HFFc6 (cell line): ENCODE measurements at regions not wholly inside any gene's neighbourhood (a gene's known extent, or its start where the extent isn't known, plus 50 kb on each side); places are given as distances from the start of the nearest gene placed in this dataset.

Experiments used
- DNase-seq: peaks from one replicate; pipeline ENCODE4 v3.0.0-alpha.2; 2018
- H3K27ac Mint-ChIP-seq: 2 replicates; pipeline ENCODE4 v1.8.0; 2020; ENCODE audit warnings: mild to moderate bottlenecking, mixed read lengths
- H3K27me3 Mint-ChIP-seq: 2 replicates; pipeline ENCODE4 v1.8.0; 2021; ENCODE audit warnings: mild to moderate bottlenecking, moderate library complexity, mixed read lengths; ENCODE audit not compliant: insufficient read depth
- H3K36me3 Mint-ChIP-seq: 2 replicates; pipeline ENCODE4 v1.8.0; 2021; ENCODE audit warnings: low read depth, mixed read lengths
- H3K4me1 Mint-ChIP-seq: 2 replicates; pipeline ENCODE4 v1.8.0; 2020; ENCODE audit warnings: low read depth, mixed read lengths
- H3K4me3 Mint-ChIP-seq: 2 replicates; pipeline ENCODE4 v1.8.0; 2020; ENCODE audit warnings: mild to moderate bottlenecking, moderate library complexity, mixed read lengths
- H3K9me3 Mint-ChIP-seq: 2 replicates; pipeline ENCODE4 v1.8.0; 2020; ENCODE audit warnings: mild to moderate bottlenecking, mixed read lengths
- TF ChIP-seq, protein P1 (sequence below): fragments of 200-600 bp; sonication (generic); IDR thresholded peaks from 2 replicates; pipeline ENCODE4 v1.5.0; 2021; ENCODE audit warnings: antibody characterized with exemption, mild to moderate bottlenecking

GRCh38 chr12:61502179-61502578 lies 758.0 kb upstream of the USP15 start:
- no peaks in the 10 kb centered on the region for H3K4me1 Mint-ChIP-seq
- TF ChIP-seq, protein P1, sequence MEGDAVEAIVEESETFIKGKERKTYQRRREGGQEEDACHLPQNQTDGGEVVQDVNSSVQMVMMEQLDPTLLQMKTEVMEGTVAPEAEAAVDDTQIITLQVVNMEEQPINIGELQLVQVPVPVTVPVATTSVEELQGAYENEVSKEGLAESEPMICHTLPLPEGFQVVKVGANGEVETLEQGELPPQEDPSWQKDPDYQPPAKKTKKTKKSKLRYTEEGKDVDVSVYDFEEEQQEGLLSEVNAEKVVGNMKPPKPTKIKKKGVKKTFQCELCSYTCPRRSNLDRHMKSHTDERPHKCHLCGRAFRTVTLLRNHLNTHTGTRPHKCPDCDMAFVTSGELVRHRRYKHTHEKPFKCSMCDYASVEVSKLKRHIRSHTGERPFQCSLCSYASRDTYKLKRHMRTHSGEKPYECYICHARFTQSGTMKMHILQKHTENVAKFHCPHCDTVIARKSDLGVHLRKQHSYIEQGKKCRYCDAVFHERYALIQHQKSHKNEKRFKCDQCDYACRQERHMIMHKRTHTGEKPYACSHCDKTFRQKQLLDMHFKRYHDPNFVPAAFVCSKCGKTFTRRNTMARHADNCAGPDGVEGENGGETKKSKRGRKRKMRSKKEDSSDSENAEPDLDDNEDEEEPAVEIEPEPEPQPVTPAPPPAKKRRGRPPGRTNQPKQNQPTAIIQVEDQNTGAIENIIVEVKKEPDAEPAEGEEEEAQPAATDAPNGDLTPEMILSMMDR: no peak
- H3K36me3 Mint-ChIP-seq: 0 out of 2 replicates have a peak, but pooled peaks cover 4% of the 10 kb centered on the region

GRCh38 chr12:61504396-61505080 lies 755.7 kb upstream of the USP15 start:
- Mint-ChIP-seq H3K4me1 (no peaks in the 10 kb centered on the region), H3K9me3 (peaks cover 31% of the 10 kb centered on the region), H3K4me3 (no peak overlapping the region), H3K36me3 (0 out of 2 replicates have a peak, but pooled peaks cover 4% of the 10 kb centered on the region), H3K27me3 (no peaks in the 10 kb centered on the region), H3K27ac (no peak overlapping the region)
- no peak for DNase-seq
- TF ChIP-seq, protein P1: no peak

More at GRCh38 chr12:61502179-61502578, 758.0 kb upstream of the USP15 start:
- H3K27me3 Mint-ChIP-seq: no peaks in the 10 kb centered on the region
- no peak overlapping the region for H3K27ac Mint-ChIP-seq
- no peak overlapping the region for H3K4me3 Mint-ChIP-seq
- DNase-seq: no peak
- peaks cover 41% of the 10 kb centered on the region for H3K9me3 Mint-ChIP-seq

- Mint-ChIP-seq H3K27ac (no peak overlapping the region), H3K9me3 (peaks cover 31% of the 10 kb centered on the region), H3K36me3 (no peaks in the 10 kb centered on the region), H3K27me3 (no peaks in the 10 kb centered on the region; the same call in 1 of the 2 replicates), H3K4me1 (no peaks in the 10 kb centered on the region), H3K4me3 (no peak overlapping the region)
- TF ChIP-seq, protein P1: no peak
- no peak for DNase-seq
These were observed 746.7 kb upstream of the USP15 start for GRCh38 chr12:61513499-61513898.

GRCh38 chr12:61514016-61514415 lies 746.2 kb upstream of the USP15 start:
- no peak overlapping the region for H3K4me3 Mint-ChIP-seq
- H3K36me3 Mint-ChIP-seq: no peaks in the 10 kb centered on the region
- H3K4me1 Mint-ChIP-seq: no peaks in the 10 kb centered on the region
- H3K27me3 Mint-ChIP-seq: no peaks in the 10 kb centered on the region; the same call in 1 of the 2 replicates
- peaks cover 31% of the 10 kb centered on the region for H3K9me3 Mint-ChIP-seq
- no peak overlapping the region for H3K27ac Mint-ChIP-seq
- no peak for DNase-seq
- TF ChIP-seq, protein P1: no peak

- no peaks in the 10 kb centered on the region for H3K4me1 Mint-ChIP-seq
- H3K9me3 Mint-ChIP-seq: peaks cover 53% of the 10 kb centered on the region
- H3K4me3 Mint-ChIP-seq: no peak overlapping the region
- DNase-seq: no peak
- TF ChIP-seq, protein P1: no peak
- no peak overlapping the region for H3K27ac Mint-ChIP-seq
- H3K27me3 Mint-ChIP-seq: no peaks in the 10 kb centered on the region
- H3K36me3 Mint-ChIP-seq: peaks cover 6% of the 10 kb centered on the region
These were observed 738.9 kb upstream of the USP15 start for GRCh38 chr12:61521258-61521657.
